ENCODE measurements at regions not wholly inside any gene's neighbourhood (a gene's known extent, or its start where the extent isn't known, plus 50 kb on each side); places are given as distances from the start of the nearest gene placed in this dataset.

GRCh38 chr12:85559127-85559526 lies 277.1 kb downstream of the RASSF9 start:
- TF ChIP-seq EZH2phosphoT487 (IDR thresholded peaks at IDR 0.05; ENCODE audit: low read depth) = no peak
- TF ChIP-seq, protein P1, sequence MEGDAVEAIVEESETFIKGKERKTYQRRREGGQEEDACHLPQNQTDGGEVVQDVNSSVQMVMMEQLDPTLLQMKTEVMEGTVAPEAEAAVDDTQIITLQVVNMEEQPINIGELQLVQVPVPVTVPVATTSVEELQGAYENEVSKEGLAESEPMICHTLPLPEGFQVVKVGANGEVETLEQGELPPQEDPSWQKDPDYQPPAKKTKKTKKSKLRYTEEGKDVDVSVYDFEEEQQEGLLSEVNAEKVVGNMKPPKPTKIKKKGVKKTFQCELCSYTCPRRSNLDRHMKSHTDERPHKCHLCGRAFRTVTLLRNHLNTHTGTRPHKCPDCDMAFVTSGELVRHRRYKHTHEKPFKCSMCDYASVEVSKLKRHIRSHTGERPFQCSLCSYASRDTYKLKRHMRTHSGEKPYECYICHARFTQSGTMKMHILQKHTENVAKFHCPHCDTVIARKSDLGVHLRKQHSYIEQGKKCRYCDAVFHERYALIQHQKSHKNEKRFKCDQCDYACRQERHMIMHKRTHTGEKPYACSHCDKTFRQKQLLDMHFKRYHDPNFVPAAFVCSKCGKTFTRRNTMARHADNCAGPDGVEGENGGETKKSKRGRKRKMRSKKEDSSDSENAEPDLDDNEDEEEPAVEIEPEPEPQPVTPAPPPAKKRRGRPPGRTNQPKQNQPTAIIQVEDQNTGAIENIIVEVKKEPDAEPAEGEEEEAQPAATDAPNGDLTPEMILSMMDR (IDR thresholded peaks at IDR 0.05; ENCODE audit: low read depth, low read length) = no peak
- no peaks in the 10 kb centered on the region for H3K27me3 ChIP-seq (ENCODE audit: low read depth, low read length)
- no peak overlapping the region for H2AFZ ChIP-seq (ENCODE audit: low read depth, low read length)
- no peak overlapping the region for H3K4me2 ChIP-seq (ENCODE audit: low read length)
- H3K36me3 ChIP-seq (replicated peaks; ENCODE audit: low read depth, low read length) = no peaks in the 10 kb centered on the region
- no peaks in the 10 kb centered on the region for H3K4me1 ChIP-seq (ENCODE audit: low read length)
- no peak overlapping the region for H3K27ac ChIP-seq (ENCODE audit: low read length)
- H3K79me2 ChIP-seq (ENCODE audit: low read length) = no peaks in the 10 kb centered on the region
- no peak overlapping the region for H3K4me3 ChIP-seq (ENCODE audit: low read length)
- no peak overlapping the region for H3K9ac ChIP-seq (ENCODE audit: low read length)
- no peaks in the 10 kb centered on the region for H4K20me1 ChIP-seq (ENCODE audit: insufficient read depth, low read length)
- no peaks in the 10 kb centered on the region for H3K9me3 ChIP-seq (ENCODE audit: insufficient read depth, low read length)

DNA sequence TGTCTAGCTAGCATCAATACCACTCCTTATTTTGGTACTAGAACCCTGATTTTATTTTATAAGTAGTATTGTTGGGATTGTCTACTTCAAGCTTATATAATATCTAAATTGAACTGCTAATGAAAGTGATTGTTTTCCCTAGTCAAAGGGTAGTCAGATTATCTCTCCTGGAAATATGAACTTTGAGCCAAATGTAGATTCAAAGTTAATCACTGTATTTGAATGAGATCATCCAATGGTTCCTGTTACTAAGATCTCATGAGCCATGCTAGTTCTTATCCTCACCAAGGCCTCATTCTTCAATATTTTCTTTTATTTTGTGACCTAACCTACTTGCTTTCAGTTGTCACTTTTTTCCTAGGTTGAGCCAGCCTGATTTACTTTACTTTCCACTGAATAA lies 276.7 kb downstream of the RASSF9 start:
- H3K79me2 ChIP-seq (ENCODE audit: low read length) = no peaks in the 10 kb centered on the region
- no peaks in the 10 kb centered on the region for H3K36me3 ChIP-seq (replicated peaks; ENCODE audit: low read depth, low read length)
- no peak overlapping the region for H2AFZ ChIP-seq (ENCODE audit: low read depth, low read length)
- no peak overlapping the region for H3K4me2 ChIP-seq (ENCODE audit: low read length)
- H3K9ac ChIP-seq (ENCODE audit: low read length) = no peak overlapping the region
- H3K4me3 ChIP-seq (ENCODE audit: low read length) = no peak overlapping the region
- no peak for TF ChIP-seq EZH2phosphoT487 (IDR thresholded peaks at IDR 0.05; ENCODE audit: low read depth)
- TF ChIP-seq, protein P1 (IDR thresholded peaks at IDR 0.05; ENCODE audit: low read depth, low read length) = no peak
- peaks cover under 1% of the 10 kb centered on the region; the same call in 1 of the 2 replicates for H3K4me1 ChIP-seq (ENCODE audit: low read length)
- no peaks in the 10 kb centered on the region for H4K20me1 ChIP-seq (ENCODE audit: insufficient read depth, low read length)
- H3K27me3 ChIP-seq (ENCODE audit: low read depth, low read length) = no peaks in the 10 kb centered on the region
- no peak overlapping the region for H3K27ac ChIP-seq (ENCODE audit: low read length)
- H3K9me3 ChIP-seq (ENCODE audit: insufficient read depth, low read length) = no peaks in the 10 kb centered on the region

GRCh38 chr12:85562765-85563164 lies 273.4 kb downstream of the RASSF9 start:
- Histone ChIP-seq H3K27ac (ENCODE audit: low read length) (no peak overlapping the region), H3K9ac (ENCODE audit: low read length) (no peak overlapping the region), H4K20me1 (ENCODE audit: insufficient read depth, low read length) (no peaks in the 10 kb centered on the region), H3K9me3 (ENCODE audit: insufficient read depth, low read length) (no peaks in the 10 kb centered on the region), H3K27me3 (ENCODE audit: low read depth, low read length) (no peaks in the 10 kb centered on the region), H3K4me2 (ENCODE audit: low read length) (no peak overlapping the region), H3K4me1 (ENCODE audit: low read length) (peaks cover 12% of the 10 kb centered on the region), H3K79me2 (ENCODE audit: low read length) (no peaks in the 10 kb centered on the region), H3K4me3 (ENCODE audit: low read length) (no peak overlapping the region), H3K36me3 (replicated peaks; ENCODE audit: low read depth, low read length) (no peaks in the 10 kb centered on the region), H2AFZ (ENCODE audit: low read depth, low read length) (no peak overlapping the region)
- TF ChIP-seq, protein P1 (IDR thresholded peaks at IDR 0.05; ENCODE audit: low read depth, low read length) = no peak
- no peak for TF ChIP-seq EZH2phosphoT487 (IDR thresholded peaks at IDR 0.05; ENCODE audit: low read depth)

GRCh38 chr12:85564786-85565185 lies 271.4 kb downstream of the RASSF9 start:
- Histone ChIP-seq H3K4me2 (ENCODE audit: low read length) (peak overlapping the region; percentile 33), H3K27me3 (ENCODE audit: low read depth, low read length) (no peaks in the 10 kb centered on the region), H3K9ac (ENCODE audit: low read length) (no peak overlapping the region), H3K4me1 (ENCODE audit: low read length) (peaks cover 12% of the 10 kb centered on the region), H2AFZ (ENCODE audit: low read depth, low read length) (peak overlapping the region; percentile 64), H3K27ac (ENCODE audit: low read length) (no peak overlapping the region), H3K9me3 (ENCODE audit: insufficient read depth, low read length) (no peaks in the 10 kb centered on the region), H3K79me2 (ENCODE audit: low read length) (no peaks in the 10 kb centered on the region), H3K4me3 (ENCODE audit: low read length) (0 out of 2 replicates have a peak overlapping the region, but pooled peaks have one; percentile 18), H4K20me1 (ENCODE audit: insufficient read depth, low read length) (no peaks in the 10 kb centered on the region), H3K36me3 (replicated peaks; ENCODE audit: low read depth, low read length) (no peaks in the 10 kb centered on the region)
- no peak for TF ChIP-seq EZH2phosphoT487 (IDR thresholded peaks at IDR 0.05; ENCODE audit: low read depth)
- TF ChIP-seq, protein P1 (IDR thresholded peaks at IDR 0.05; ENCODE audit: low read depth, low read length) = no peak
